OCI-LY1 (cell line): ENCODE measurements at regions not wholly inside any gene's neighbourhood (a gene's known extent, or its start where the extent isn't known, plus 50 kb on each side); places are given as distances from the start of the nearest gene placed in this dataset.

Experiments used
- EZH2 ChIP-seq: fragments of 200-600 bp; sonication (generic), shearing (Covaris generic); IDR thresholded peaks from 2 replicates; pipeline ENCODE4 v1.8.0; 2017; ENCODE audit warnings: borderline replicate concordance, mixed run types, mild to moderate bottlenecking, antibody characterized with exemption, low read length, moderate library complexity, mixed read lengths
- TF ChIP-seq, protein P1 (sequence below): fragments of 200-600 bp; sonication (generic), shearing (Covaris generic); IDR thresholded peaks from 2 replicates; pipeline ENCODE4 v1.5.1; 2017; ENCODE audit warnings: mild to moderate bottlenecking, antibody characterized with exemption, low read length, moderate library complexity, mixed read lengths

GRCh38 chr2:217095511-217096205 is 235.8 kb upstream of the TNP1 start:
- TF ChIP-seq, protein P1, sequence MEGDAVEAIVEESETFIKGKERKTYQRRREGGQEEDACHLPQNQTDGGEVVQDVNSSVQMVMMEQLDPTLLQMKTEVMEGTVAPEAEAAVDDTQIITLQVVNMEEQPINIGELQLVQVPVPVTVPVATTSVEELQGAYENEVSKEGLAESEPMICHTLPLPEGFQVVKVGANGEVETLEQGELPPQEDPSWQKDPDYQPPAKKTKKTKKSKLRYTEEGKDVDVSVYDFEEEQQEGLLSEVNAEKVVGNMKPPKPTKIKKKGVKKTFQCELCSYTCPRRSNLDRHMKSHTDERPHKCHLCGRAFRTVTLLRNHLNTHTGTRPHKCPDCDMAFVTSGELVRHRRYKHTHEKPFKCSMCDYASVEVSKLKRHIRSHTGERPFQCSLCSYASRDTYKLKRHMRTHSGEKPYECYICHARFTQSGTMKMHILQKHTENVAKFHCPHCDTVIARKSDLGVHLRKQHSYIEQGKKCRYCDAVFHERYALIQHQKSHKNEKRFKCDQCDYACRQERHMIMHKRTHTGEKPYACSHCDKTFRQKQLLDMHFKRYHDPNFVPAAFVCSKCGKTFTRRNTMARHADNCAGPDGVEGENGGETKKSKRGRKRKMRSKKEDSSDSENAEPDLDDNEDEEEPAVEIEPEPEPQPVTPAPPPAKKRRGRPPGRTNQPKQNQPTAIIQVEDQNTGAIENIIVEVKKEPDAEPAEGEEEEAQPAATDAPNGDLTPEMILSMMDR = no peak
- no peak for TF ChIP-seq EZH2
